ENCODE measurements at regions not wholly inside any gene's neighbourhood (a gene's known extent, or its start where the extent isn't known, plus 50 kb on each side); places are given as distances from the start of the nearest gene placed in this dataset.
"Not testable (repeated sequence)": the region's sequence is repeated elsewhere in the genome, so short reads cannot be mapped to it uniquely, and the experiment has no call there.

DNA sequence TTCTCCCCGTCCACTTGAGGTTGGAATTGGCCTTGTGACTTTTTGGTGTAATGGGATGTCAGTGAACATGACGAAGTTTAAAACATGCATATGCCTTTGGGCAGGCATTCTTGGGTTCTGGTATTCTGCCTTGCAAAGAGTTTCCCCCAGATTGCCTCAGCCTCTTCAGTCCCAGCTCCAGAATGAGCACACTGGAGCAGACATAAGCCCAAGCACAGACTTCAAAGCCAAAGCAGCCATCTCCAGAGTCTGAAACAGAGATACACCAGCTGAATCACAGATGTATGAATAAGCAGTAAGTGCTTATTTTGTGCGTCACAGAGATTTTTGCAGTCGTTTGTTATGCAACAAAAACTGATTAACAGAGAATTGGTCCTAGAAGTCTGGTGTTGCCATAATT, 546.0 kb downstream of the FRK start:
- TF ChIP-seq, protein P1, sequence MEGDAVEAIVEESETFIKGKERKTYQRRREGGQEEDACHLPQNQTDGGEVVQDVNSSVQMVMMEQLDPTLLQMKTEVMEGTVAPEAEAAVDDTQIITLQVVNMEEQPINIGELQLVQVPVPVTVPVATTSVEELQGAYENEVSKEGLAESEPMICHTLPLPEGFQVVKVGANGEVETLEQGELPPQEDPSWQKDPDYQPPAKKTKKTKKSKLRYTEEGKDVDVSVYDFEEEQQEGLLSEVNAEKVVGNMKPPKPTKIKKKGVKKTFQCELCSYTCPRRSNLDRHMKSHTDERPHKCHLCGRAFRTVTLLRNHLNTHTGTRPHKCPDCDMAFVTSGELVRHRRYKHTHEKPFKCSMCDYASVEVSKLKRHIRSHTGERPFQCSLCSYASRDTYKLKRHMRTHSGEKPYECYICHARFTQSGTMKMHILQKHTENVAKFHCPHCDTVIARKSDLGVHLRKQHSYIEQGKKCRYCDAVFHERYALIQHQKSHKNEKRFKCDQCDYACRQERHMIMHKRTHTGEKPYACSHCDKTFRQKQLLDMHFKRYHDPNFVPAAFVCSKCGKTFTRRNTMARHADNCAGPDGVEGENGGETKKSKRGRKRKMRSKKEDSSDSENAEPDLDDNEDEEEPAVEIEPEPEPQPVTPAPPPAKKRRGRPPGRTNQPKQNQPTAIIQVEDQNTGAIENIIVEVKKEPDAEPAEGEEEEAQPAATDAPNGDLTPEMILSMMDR (IDR thresholded peaks at IDR 0.05) = no peak

DNA sequence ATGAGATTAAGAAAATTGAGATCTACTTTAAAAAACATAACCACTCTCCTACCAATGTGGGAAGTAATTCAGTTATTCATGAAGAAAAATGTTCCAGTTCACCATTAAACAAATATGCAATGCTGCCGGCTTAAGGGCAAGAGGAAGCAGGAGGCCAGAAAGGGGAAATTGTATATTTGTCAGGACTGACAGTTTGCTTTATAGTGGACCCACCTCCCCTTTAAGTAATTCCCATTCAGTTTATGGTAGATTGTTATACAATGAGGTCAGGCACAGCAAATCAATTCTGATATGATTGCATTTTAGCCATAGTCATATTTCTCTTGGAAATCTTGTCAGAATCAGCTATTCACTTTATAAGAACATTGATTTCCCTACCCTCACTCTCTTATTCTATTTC, 547.8 kb downstream of the FRK start:
- Histone ChIP-seq H3K4me1 (no peaks in the 10 kb centered on the region), H3K79me2 (no peaks in the 10 kb centered on the region), H3K27me3 (ENCODE audit: control insufficient read depth, insufficient read depth, low read length) (no peaks in the 10 kb centered on the region), H3K27ac (no peak overlapping the region), H3K9ac (no peak overlapping the region), H2AFZ (no peak overlapping the region), H3K36me3 (ENCODE audit: control insufficient read depth, insufficient read depth, low read length) (no peaks in the 10 kb centered on the region), H3K9me3 (ENCODE audit: control insufficient read depth, low read length) (no peaks in the 10 kb centered on the region), H3K4me2 (ENCODE audit: low read length) (no peak overlapping the region), H3K4me3 (ENCODE audit: low read depth, low read length) (no peak overlapping the region)
- TF ChIP-seq, protein P1 (IDR thresholded peaks at IDR 0.05) = no peak

More for the DNA sequence above, 546.0 kb downstream of the FRK start:
- no peaks in the 10 kb centered on the region for H3K4me1 ChIP-seq
- H3K36me3 ChIP-seq (ENCODE audit: control insufficient read depth, insufficient read depth, low read length) = no peaks in the 10 kb centered on the region
- no peaks in the 10 kb centered on the region for H3K9me3 ChIP-seq (ENCODE audit: control insufficient read depth, low read length)
- H3K4me3 ChIP-seq (ENCODE audit: low read depth, low read length) = no peak overlapping the region
- H3K9ac ChIP-seq = no peak overlapping the region
- no peak overlapping the region for H3K4me2 ChIP-seq (ENCODE audit: low read length)
- H3K79me2 ChIP-seq = no peaks in the 10 kb centered on the region
- no peak overlapping the region for H3K27ac ChIP-seq
- H2AFZ ChIP-seq = no peak overlapping the region
- no peaks in the 10 kb centered on the region for H3K27me3 ChIP-seq (ENCODE audit: control insufficient read depth, insufficient read depth, low read length)

DNA sequence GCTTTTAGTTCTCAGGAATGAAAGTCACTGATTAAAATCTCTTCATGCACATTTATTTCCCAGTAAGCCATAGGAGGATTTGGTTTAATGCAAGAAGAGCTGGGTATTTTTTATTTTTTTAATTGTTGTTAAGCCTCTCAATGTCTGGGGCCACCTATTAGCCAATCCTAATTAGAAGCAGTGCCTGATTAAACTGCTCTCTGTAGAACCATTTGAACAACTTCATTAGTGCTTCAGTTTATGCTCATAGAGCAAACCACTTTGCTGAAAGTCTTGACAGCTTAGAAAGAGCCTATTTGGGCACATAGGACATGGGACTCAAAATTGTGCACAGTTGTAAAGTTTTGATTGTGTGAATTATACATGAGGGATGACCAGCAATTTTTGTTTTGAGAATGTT, 548.9 kb downstream of the FRK start:
- no peak overlapping the region for H3K4me3 ChIP-seq (ENCODE audit: low read depth, low read length)
- H3K4me2 ChIP-seq (ENCODE audit: low read length) = no peak overlapping the region
- H3K36me3 ChIP-seq (ENCODE audit: control insufficient read depth, insufficient read depth, low read length) = no peaks in the 10 kb centered on the region
- no peaks in the 10 kb centered on the region for H3K79me2 ChIP-seq
- H3K27me3 ChIP-seq (ENCODE audit: control insufficient read depth, insufficient read depth, low read length) = no peaks in the 10 kb centered on the region
- H2AFZ ChIP-seq = no peak overlapping the region
- no peak overlapping the region for H3K9ac ChIP-seq
- TF ChIP-seq, protein P1 (IDR thresholded peaks at IDR 0.05) = no peak
- H3K27ac ChIP-seq = no peak overlapping the region
- H3K9me3 ChIP-seq (ENCODE audit: control insufficient read depth, low read length) = no peaks in the 10 kb centered on the region
- no peaks in the 10 kb centered on the region for H3K4me1 ChIP-seq

DNA sequence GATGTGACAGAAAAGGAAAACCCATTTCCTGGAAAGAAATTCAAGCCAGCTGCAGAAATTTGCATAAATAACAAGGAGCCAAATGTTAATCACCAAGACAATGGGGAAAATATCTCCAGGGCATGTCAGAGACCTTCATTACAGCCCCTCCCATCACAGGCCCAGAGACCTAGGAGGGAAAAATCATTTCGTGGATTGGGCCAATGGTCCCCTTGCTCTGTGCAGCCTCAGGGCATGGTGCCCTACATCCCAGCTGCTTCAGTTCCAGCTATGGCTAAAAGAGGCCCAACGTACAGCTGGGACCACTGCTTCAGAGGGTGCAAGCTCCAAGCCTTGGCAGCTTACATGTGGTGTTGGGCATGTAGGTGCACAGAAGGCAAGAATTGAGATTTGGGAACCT, 558.3 kb downstream of the FRK start:
- H3K79me2 ChIP-seq; H3K4me3 ChIP-seq (ENCODE audit: low read depth, low read length); H3K4me2 ChIP-seq (ENCODE audit: low read length); H3K9me3 ChIP-seq (ENCODE audit: control insufficient read depth, low read length); H3K36me3 ChIP-seq (ENCODE audit: control insufficient read depth, insufficient read depth, low read length); H3K27me3 ChIP-seq (ENCODE audit: control insufficient read depth, insufficient read depth, low read length); H3K4me1 ChIP-seq; H3K9ac ChIP-seq; H3K27ac ChIP-seq; H2AFZ ChIP-seq: not testable (repeated sequence)

DNA sequence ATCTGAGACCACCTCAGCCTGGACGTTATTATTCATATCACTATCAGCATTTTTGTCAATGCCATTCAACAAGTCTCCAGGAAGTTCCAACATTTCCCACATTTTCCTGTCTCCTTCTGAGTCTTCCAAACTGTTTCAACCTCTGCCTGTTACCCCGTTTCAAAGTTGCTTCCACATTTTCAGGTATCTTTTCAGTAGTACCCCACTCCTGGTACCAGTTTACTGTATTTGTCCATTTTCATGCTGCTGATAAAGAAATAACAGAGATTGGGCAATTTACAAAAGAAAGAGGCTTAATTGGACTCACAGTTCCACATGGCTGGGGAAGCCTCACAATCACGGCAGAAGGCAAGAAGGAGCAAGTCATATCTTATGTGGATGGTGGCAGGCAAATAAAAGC, 565.5 kb downstream of the FRK start:
- H3K9me3 ChIP-seq (ENCODE audit: control insufficient read depth, low read length) = no peaks in the 10 kb centered on the region
- H3K4me1 ChIP-seq = no peaks in the 10 kb centered on the region
- no peak overlapping the region for H2AFZ ChIP-seq
- no peak overlapping the region for H3K27ac ChIP-seq
- no peak overlapping the region for H3K9ac ChIP-seq
- no peak overlapping the region for H3K4me3 ChIP-seq (ENCODE audit: low read depth, low read length)
- H3K27me3 ChIP-seq (ENCODE audit: control insufficient read depth, insufficient read depth, low read length) = no peaks in the 10 kb centered on the region
- TF ChIP-seq, protein P1 (IDR thresholded peaks at IDR 0.05) = no peak
- no peaks in the 10 kb centered on the region for H3K36me3 ChIP-seq (ENCODE audit: control insufficient read depth, insufficient read depth, low read length)
- no peaks in the 10 kb centered on the region for H3K79me2 ChIP-seq
- H3K4me2 ChIP-seq (ENCODE audit: low read length) = no peak overlapping the region
